ENCODE measurements at regions not wholly inside any gene's neighbourhood (a gene's known extent, or its start where the extent isn't known, plus 50 kb on each side); places are given as distances from the start of the nearest gene placed in this dataset.

GRCh38 chr1:73475316-73475870, 722.6 kb downstream of the LRRIQ3 start:
- DNase-seq (no peak), ATAC-seq (no peak)
- H3K9me3 ChIP-seq: peaks cover 0 to 4% (median 0%) of the 10 kb centered on the region in 11 donors
- TF ChIP-seq CTCF (IDR thresholded peaks at IDR 0.05): no peak
- no peaks in the 10 kb centered on the region for H3K4me1 ChIP-seq
- H3K36me3 ChIP-seq: no peaks in the 10 kb centered on the region
- no peaks in the 10 kb centered on the region for H3K27me3 ChIP-seq
- intact Hi-C loops (cut with DNase I): no loop called here
- WGBS, 2 donors: 61 to 75% methylated on average over 3 of the region's 3 CpGs
- H3K4me3 ChIP-seq: no peak overlapping the region
- no peak overlapping the region for H3K27ac ChIP-seq

GRCh38 chr1:73472810-73473209, 725.2 kb downstream of the LRRIQ3 start:
- Histone ChIP-seq H3K9me3 (peaks cover 0 to 4% (median 0%) of the 10 kb centered on the region in 11 donors), H3K27ac (no peak overlapping the region), H3K4me3 (no peak overlapping the region), H3K36me3 (no peaks in the 10 kb centered on the region), H3K27me3 (no peaks in the 10 kb centered on the region), H3K4me1 (no peaks in the 10 kb centered on the region)
- no peak for ATAC-seq
- intact Hi-C loops (cut with DNase I): no loop called here
- TF ChIP-seq CTCF (IDR thresholded peaks at IDR 0.05): no peak
- DNase-seq: no peak
- 87% methylated on average over 7 of the region's 7 CpGs for WGBS, 2 donors

- Histone ChIP-seq H3K36me3 (no peaks in the 10 kb centered on the region), H3K27me3 (no peaks in the 10 kb centered on the region), H3K4me1 (no peaks in the 10 kb centered on the region), H3K27ac (no peak overlapping the region), H3K4me3 (no peak overlapping the region), H3K9me3 (peaks cover 0 to 4% (median 0%) of the 10 kb centered on the region in 11 donors)
- intact Hi-C loops (cut with DNase I): no loop called here
- DNase-seq: no peak
- no peak for ATAC-seq
- TF ChIP-seq CTCF (IDR thresholded peaks at IDR 0.05): no peak
Observed at GRCh38 chr1:73467731-73468130, 730.2 kb downstream of the LRRIQ3 start.

- no peak overlapping the region for H3K4me3 ChIP-seq
- intact Hi-C loops (cut with DNase I): no loop called here
- no peaks in the 10 kb centered on the region for H3K9me3 ChIP-seq
- no peak overlapping the region for H3K27ac ChIP-seq
- H3K27me3 ChIP-seq: no peaks in the 10 kb centered on the region
- H3K4me1 ChIP-seq: no peaks in the 10 kb centered on the region
- H3K36me3 ChIP-seq: no peaks in the 10 kb centered on the region
- 58 to 67% methylated on average over 2 of the region's 2 CpGs for WGBS, 2 donors
- no peak for DNase-seq
- no peak for TF ChIP-seq CTCF (IDR thresholded peaks at IDR 0.05)
- ATAC-seq: no peak
Observed at GRCh38 chr1:73463873-73464272, 734.1 kb downstream of the LRRIQ3 start.
